ENCODE measurements at regions not wholly inside any gene's neighbourhood (a gene's known extent, or its start where the extent isn't known, plus 50 kb on each side); places are given as distances from the start of the nearest gene placed in this dataset.

GRCh38 chr7:81574723-81575326, 195.0 kb downstream of the HGF start:
- TF ChIP-seq CTCF (conservative IDR thresholded peaks at IDR 0.05 in 1 of 2, IDR thresholded peaks at IDR 0.05 in 1 of 2; ENCODE audit: extremely low read depth in 1 of 2, insufficient read depth in 1 of 2, low read depth in 1 of 2, low read length in 2 of 2) = no peak
- TF ChIP-seq EZH2 (IDR thresholded peaks at IDR 0.05; ENCODE audit: borderline replicate concordance, low read length) = no peak
